ENCODE measurements at regions not wholly inside any gene's neighbourhood (a gene's known extent, or its start where the extent isn't known, plus 50 kb on each side); places are given as distances from the start of the nearest gene placed in this dataset.

DNA sequence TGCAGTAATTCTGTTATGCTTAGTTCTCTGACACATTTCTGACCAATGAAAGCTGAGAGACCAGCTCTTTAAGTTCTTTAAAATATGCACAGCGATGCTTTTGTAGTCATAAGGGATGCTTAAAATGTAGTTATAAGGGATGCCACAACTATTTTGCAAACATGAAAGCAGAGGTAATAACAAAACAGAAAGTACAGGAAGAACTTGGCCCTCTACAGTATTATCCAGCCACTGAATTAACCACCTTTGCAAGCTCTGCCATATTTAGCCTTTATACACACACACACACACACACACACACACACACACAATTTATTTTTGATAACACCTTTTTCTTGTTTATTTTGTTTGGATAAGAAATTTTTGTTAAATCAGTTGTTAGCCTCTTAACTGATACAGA, 590.0 kb downstream of the FAT4 start:
- Histone ChIP-seq H3K4me1 (ENCODE audit: control insufficient read depth in 2 of 2, insufficient read depth in 2 of 2, low read length in 2 of 2) (no peaks in the 10 kb centered on the region), H3K9ac (ENCODE audit: low read depth in 1 of 2, low read length in 2 of 2) (no peak overlapping the region), H3K9me3 (ENCODE audit: control insufficient read depth in 2 of 2, low read length in 2 of 2) (peaks cover 2 to 3% of the 10 kb centered on the region in 2 donors), H3K27ac (ENCODE audit: low read depth in 2 of 2, low read length in 2 of 2) (no peak overlapping the region), H3K36me3 (ENCODE audit: control insufficient read depth in 2 of 2, insufficient read depth in 2 of 2, low read length in 2 of 2) (no peaks in the 10 kb centered on the region), H3K27me3 (ENCODE audit: control insufficient read depth in 2 of 2, insufficient read depth in 2 of 2, low read length in 2 of 2) (no peaks in the 10 kb centered on the region), H3K4me3 (ENCODE audit: low read length in 2 of 2) (no peak overlapping the region)

DNA sequence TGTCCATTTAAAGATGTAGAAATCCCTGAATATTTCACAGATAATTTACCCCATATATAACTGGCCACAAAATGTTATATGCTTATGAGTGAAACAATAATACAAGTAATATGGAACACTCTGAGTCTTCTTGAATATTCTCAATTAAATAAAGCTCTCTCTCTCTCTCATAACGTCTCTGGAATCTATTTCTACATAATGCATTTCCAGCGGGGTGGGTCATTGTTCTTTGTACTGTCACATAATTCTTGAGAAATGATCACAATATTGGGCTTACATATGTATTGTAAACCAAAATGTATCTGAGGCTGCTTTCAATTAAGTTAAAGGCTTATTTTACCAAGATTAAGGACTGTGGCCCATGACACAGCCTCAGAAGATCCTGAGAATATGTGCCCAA, 596.3 kb downstream of the FAT4 start:
- no peaks in the 10 kb centered on the region for H3K27me3 ChIP-seq (ENCODE audit: control insufficient read depth in 2 of 2, insufficient read depth in 2 of 2, low read length in 2 of 2)
- no peak overlapping the region for H3K4me3 ChIP-seq (ENCODE audit: low read length in 2 of 2)
- H3K9ac ChIP-seq (ENCODE audit: low read depth in 1 of 2, low read length in 2 of 2), result no peak overlapping the region
- no peak overlapping the region for H3K27ac ChIP-seq (ENCODE audit: low read depth in 2 of 2, low read length in 2 of 2)
- no peaks in the 10 kb centered on the region for H3K4me1 ChIP-seq (ENCODE audit: control insufficient read depth in 2 of 2, insufficient read depth in 2 of 2, low read length in 2 of 2)
- no peaks in the 10 kb centered on the region for H3K36me3 ChIP-seq (ENCODE audit: control insufficient read depth in 2 of 2, insufficient read depth in 2 of 2, low read length in 2 of 2)
- H3K9me3 ChIP-seq (ENCODE audit: control insufficient read depth in 2 of 2, low read length in 2 of 2), result peaks cover 0 to 3% of the 10 kb centered on the region in 2 donors

DNA sequence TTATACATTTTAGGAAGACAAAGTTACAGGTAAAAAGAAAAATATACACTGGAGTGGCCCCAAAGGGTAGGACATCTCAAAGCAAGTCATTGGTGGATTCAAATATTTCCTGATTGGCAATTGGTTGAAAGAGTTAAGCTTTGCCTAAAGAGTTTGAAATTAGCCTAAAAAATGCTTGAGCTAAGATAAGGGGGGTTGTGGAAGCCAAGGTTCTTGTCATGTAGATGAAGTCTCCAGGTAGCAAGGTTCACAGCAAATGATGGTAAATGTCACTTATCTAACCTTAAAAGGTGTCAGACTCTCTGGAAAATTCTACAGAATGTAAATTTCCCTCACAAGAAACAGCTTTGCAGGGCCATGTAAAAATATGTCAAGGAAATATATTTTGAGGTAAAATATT, 596.7 kb downstream of the FAT4 start:
- Histone ChIP-seq H3K4me1 (ENCODE audit: control insufficient read depth in 2 of 2, insufficient read depth in 2 of 2, low read length in 2 of 2) (no peaks in the 10 kb centered on the region), H3K9me3 (ENCODE audit: control insufficient read depth in 2 of 2, low read length in 2 of 2) (peaks cover 0 to under 1% of the 10 kb centered on the region in 2 donors), H3K27ac (ENCODE audit: low read depth in 2 of 2, low read length in 2 of 2) (no peak overlapping the region), H3K4me3 (ENCODE audit: low read length in 2 of 2) (no peak overlapping the region), H3K27me3 (ENCODE audit: control insufficient read depth in 2 of 2, insufficient read depth in 2 of 2, low read length in 2 of 2) (no peaks in the 10 kb centered on the region), H3K9ac (ENCODE audit: low read depth in 1 of 2, low read length in 2 of 2) (no peak overlapping the region), H3K36me3 (ENCODE audit: control insufficient read depth in 2 of 2, insufficient read depth in 2 of 2, low read length in 2 of 2) (no peaks in the 10 kb centered on the region)

DNA sequence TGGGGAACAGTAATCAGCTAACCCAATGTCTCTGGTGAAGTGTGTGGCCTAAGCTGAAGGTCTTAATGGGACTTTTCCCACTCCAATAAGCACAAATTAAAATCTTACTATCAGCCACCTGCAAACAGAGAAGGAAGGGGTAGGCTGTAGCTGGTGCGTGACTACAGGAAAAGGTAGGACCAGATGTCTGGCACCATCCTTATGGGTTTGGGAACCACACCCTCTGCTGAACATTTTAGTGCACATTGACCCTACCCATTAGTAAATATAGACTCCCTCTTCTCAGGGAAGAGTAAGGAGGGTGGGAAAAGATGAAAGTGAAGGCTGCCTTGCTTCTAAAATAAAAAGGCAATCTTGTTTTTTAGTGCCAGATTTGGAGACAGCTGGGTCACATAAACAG, 602.8 kb downstream of the FAT4 start:
- Histone ChIP-seq H3K27me3 (ENCODE audit: control insufficient read depth in 2 of 2, insufficient read depth in 2 of 2, low read length in 2 of 2) (no peaks in the 10 kb centered on the region), H3K4me3 (ENCODE audit: low read length in 2 of 2) (no peak overlapping the region), H3K36me3 (ENCODE audit: control insufficient read depth in 2 of 2, insufficient read depth in 2 of 2, low read length in 2 of 2) (no peaks in the 10 kb centered on the region), H3K4me1 (ENCODE audit: control insufficient read depth in 2 of 2, insufficient read depth in 2 of 2, low read length in 2 of 2) (no peaks in the 10 kb centered on the region), H3K9me3 (ENCODE audit: control insufficient read depth in 2 of 2, low read length in 2 of 2) (no peaks in the 10 kb centered on the region), H3K27ac (ENCODE audit: low read depth in 2 of 2, low read length in 2 of 2) (no peak overlapping the region), H3K9ac (ENCODE audit: low read depth in 1 of 2, low read length in 2 of 2) (no peak overlapping the region)

DNA sequence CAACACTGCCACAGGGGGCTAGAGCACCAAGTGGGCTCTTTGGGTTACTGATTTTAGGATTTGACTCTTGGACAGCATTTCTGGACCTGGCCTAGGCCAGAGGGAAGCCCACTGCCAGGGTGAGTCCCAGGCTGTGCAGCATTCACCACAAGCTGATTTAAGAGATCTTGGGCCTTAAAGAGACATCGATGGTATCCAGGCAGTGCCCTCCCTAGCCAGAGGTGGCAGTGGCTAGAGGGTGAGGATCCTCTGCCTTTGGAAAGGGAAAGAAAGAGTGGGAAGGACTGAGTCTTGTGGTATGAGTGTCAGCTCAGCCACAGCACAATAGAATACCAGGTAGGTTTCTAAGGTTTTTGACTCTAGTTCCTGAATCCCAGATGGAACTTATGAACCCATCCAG, 613.9 kb downstream of the FAT4 start:
- no peak overlapping the region for H3K9ac ChIP-seq (ENCODE audit: low read depth in 1 of 2, low read length in 2 of 2)
- no peaks in the 10 kb centered on the region for H3K27me3 ChIP-seq (ENCODE audit: control insufficient read depth in 2 of 2, insufficient read depth in 2 of 2, low read length in 2 of 2)
- no peak overlapping the region for H3K27ac ChIP-seq (ENCODE audit: low read depth in 2 of 2, low read length in 2 of 2)
- H3K36me3 ChIP-seq (ENCODE audit: control insufficient read depth in 2 of 2, insufficient read depth in 2 of 2, low read length in 2 of 2), result no peaks in the 10 kb centered on the region
- H3K4me1 ChIP-seq (ENCODE audit: control insufficient read depth in 2 of 2, insufficient read depth in 2 of 2, low read length in 2 of 2), result no peaks in the 10 kb centered on the region
- H3K9me3 ChIP-seq (ENCODE audit: control insufficient read depth in 2 of 2, low read length in 2 of 2), result no peaks in the 10 kb centered on the region
- H3K4me3 ChIP-seq (ENCODE audit: low read length in 2 of 2), result no peak overlapping the region

DNA sequence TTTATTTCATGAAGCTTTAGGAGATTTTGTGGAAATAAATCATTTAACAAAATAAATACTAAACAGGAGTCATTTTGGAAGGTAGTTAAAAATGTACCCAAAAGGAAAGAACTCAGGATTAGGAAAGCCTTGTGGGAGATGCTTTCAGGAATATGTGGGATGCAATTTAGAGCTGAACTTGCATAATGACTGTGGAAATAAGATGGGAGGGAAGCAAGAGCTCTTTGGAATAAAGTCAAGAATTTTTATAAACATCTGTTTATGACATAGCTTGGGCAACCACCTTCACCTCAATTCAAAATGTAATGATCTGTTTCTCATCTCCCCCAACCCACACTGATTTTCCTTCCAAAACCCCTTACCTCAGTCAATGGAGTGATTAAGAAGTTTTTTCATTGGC, 623.8 kb downstream of the FAT4 start:
- Histone ChIP-seq H3K4me3 (ENCODE audit: low read length in 2 of 2) (no peak overlapping the region), H3K36me3 (ENCODE audit: control insufficient read depth in 2 of 2, insufficient read depth in 2 of 2, low read length in 2 of 2) (no peaks in the 10 kb centered on the region), H3K27ac (ENCODE audit: low read depth in 2 of 2, low read length in 2 of 2) (no peak overlapping the region), H3K9ac (ENCODE audit: low read depth in 1 of 2, low read length in 2 of 2) (no peak overlapping the region), H3K4me1 (ENCODE audit: control insufficient read depth in 2 of 2, insufficient read depth in 2 of 2, low read length in 2 of 2) (no peaks in the 10 kb centered on the region), H3K27me3 (ENCODE audit: control insufficient read depth in 2 of 2, insufficient read depth in 2 of 2, low read length in 2 of 2) (no peaks in the 10 kb centered on the region), H3K9me3 (ENCODE audit: control insufficient read depth in 2 of 2, low read length in 2 of 2) (no peaks in the 10 kb centered on the region)

DNA sequence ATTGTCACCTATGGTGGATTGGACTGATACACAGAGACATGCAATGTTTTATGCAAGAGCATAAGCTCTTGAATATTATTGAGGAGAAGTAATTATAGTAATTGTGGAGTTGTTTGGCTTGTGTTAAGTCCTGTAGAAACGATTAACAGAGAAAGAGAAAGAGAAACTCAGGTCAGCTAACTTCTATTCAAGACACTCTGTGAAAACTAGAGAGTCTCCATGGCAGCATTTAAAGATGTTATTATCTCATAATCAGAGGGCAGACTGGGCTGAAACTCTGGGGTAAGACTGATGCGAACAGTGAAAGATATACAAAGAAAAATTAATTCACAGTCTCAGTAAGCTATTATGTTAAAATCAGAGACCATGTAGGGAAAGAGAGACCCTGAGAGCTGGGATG, 625.7 kb downstream of the FAT4 start:
- Histone ChIP-seq H3K9me3 (ENCODE audit: control insufficient read depth in 2 of 2, low read length in 2 of 2) (no peaks in the 10 kb centered on the region), H3K27ac (ENCODE audit: low read depth in 2 of 2, low read length in 2 of 2) (no peak overlapping the region), H3K9ac (ENCODE audit: low read depth in 1 of 2, low read length in 2 of 2) (no peak overlapping the region), H3K36me3 (ENCODE audit: control insufficient read depth in 2 of 2, insufficient read depth in 2 of 2, low read length in 2 of 2) (no peaks in the 10 kb centered on the region), H3K4me1 (ENCODE audit: control insufficient read depth in 2 of 2, insufficient read depth in 2 of 2, low read length in 2 of 2) (no peaks in the 10 kb centered on the region), H3K27me3 (ENCODE audit: control insufficient read depth in 2 of 2, insufficient read depth in 2 of 2, low read length in 2 of 2) (no peaks in the 10 kb centered on the region), H3K4me3 (ENCODE audit: low read length in 2 of 2) (no peak overlapping the region)

DNA sequence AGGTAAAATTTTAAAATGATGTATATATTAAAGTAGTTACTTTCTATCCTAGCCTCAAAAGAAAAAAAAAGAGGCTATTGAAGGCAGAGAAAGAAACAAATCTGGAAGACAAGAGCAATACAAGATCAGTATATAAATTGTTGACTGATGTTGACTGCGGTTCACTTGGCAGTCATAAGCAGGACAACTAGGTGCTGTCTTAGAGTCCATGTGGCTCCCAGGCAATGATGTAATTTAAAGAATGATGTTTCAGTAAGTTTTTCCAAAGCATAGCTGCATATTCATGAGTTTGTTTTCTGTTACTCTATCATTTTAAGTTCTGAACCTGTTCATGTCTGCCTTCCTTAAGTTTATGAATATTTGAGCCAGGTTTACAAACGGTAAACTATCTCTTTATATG, 630.2 kb downstream of the FAT4 start:
- H3K4me3 ChIP-seq (ENCODE audit: low read length in 2 of 2), result no peak overlapping the region
- no peak overlapping the region for H3K27ac ChIP-seq (ENCODE audit: low read depth in 2 of 2, low read length in 2 of 2)
- no peaks in the 10 kb centered on the region for H3K4me1 ChIP-seq (ENCODE audit: control insufficient read depth in 2 of 2, insufficient read depth in 2 of 2, low read length in 2 of 2)
- H3K9ac ChIP-seq (ENCODE audit: low read depth in 1 of 2, low read length in 2 of 2), result no peak overlapping the region
- no peaks in the 10 kb centered on the region for H3K36me3 ChIP-seq (ENCODE audit: control insufficient read depth in 2 of 2, insufficient read depth in 2 of 2, low read length in 2 of 2)
- no peaks in the 10 kb centered on the region for H3K9me3 ChIP-seq (ENCODE audit: control insufficient read depth in 2 of 2, low read length in 2 of 2)
- H3K27me3 ChIP-seq (ENCODE audit: control insufficient read depth in 2 of 2, insufficient read depth in 2 of 2, low read length in 2 of 2), result no peaks in the 10 kb centered on the region

DNA sequence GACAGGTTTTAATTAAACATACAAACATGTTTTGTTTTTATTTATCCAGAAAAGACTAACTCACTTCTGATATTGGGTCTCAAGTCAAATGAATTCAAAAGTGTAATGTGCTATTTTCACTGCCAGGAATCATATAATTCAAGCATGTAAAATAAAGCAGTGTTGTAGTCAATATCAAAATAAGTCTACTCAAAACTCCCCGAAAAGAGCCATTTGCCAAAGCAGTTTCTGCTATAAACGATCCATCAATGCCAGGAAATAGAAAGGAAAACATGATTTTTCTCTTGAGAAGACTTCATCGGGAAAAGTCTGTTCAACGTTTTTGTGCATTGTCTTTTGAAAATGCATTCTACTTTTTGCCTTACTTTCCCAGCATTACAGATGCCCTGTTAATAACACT, 633.3 kb downstream of the FAT4 start:
- Histone ChIP-seq H3K27ac (ENCODE audit: low read depth in 2 of 2, low read length in 2 of 2) (no peak overlapping the region), H3K36me3 (ENCODE audit: control insufficient read depth in 2 of 2, insufficient read depth in 2 of 2, low read length in 2 of 2) (no peaks in the 10 kb centered on the region), H3K27me3 (ENCODE audit: control insufficient read depth in 2 of 2, insufficient read depth in 2 of 2, low read length in 2 of 2) (no peaks in the 10 kb centered on the region), H3K4me3 (ENCODE audit: low read length in 2 of 2) (no peak overlapping the region), H3K9ac (ENCODE audit: low read depth in 1 of 2, low read length in 2 of 2) (no peak overlapping the region), H3K9me3 (ENCODE audit: control insufficient read depth in 2 of 2, low read length in 2 of 2) (no peaks in the 10 kb centered on the region), H3K4me1 (ENCODE audit: control insufficient read depth in 2 of 2, insufficient read depth in 2 of 2, low read length in 2 of 2) (no peaks in the 10 kb centered on the region)

DNA sequence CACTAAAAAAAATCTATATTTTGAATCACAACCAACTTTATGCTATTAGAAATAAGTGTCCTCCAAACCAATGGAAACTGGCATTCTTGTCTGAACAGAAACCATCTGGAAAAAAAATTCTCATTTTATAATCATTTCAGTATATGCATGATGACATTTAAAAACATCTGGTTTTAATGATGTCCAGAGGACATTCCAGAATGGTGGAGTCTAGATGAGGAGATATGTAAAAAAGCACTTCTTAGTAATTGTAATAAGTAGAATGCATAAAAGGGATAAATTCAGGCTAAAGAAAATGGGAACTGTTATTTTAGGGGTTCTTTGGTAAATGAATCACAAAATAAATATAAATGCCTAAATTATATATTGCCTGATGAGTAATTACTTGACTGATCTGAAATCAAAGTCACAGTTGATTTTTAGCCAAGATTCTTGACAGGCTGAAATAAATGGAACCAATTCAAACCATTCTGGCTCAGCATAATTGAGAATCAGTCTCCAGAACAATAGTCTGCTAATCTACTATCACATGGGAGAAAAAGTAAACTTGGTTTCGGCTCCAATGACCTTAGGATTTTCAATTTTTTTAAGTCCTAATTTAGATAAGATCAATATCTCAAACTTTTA, 636.6 kb downstream of the FAT4 start:
- Histone ChIP-seq H3K27ac (ENCODE audit: low read depth in 2 of 2, low read length in 2 of 2) (no peak overlapping the region), H3K36me3 (ENCODE audit: control insufficient read depth in 2 of 2, insufficient read depth in 2 of 2, low read length in 2 of 2) (no peaks in the 10 kb centered on the region), H3K27me3 (ENCODE audit: control insufficient read depth in 2 of 2, insufficient read depth in 2 of 2, low read length in 2 of 2) (no peaks in the 10 kb centered on the region), H3K4me3 (ENCODE audit: low read length in 2 of 2) (no peak overlapping the region), H3K9me3 (ENCODE audit: control insufficient read depth in 2 of 2, low read length in 2 of 2) (no peaks in the 10 kb centered on the region), H3K4me1 (ENCODE audit: control insufficient read depth in 2 of 2, insufficient read depth in 2 of 2, low read length in 2 of 2) (no peaks in the 10 kb centered on the region), H3K9ac (ENCODE audit: low read depth in 1 of 2, low read length in 2 of 2) (no peak overlapping the region)

DNA sequence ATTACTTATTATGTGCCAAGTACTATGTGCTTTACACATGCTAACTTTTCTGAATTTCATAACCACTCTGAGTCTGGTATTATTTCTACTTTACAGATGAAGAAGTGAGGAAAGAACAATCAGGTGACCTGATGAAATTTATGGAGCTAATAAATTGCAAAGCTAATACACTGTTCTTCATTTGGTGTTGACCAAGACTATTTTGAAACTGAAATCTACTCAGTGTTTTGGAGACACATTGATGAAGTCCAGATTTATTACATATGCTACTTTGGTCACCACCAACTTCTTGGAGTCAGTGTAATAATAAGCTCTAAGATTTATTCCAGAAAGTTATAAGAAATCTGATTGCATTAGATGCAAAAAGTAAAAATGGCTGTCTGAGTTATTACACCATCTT, 637.9 kb downstream of the FAT4 start:
- Histone ChIP-seq H3K9me3 (ENCODE audit: control insufficient read depth in 2 of 2, low read length in 2 of 2) (no peaks in the 10 kb centered on the region), H3K9ac (ENCODE audit: low read depth in 1 of 2, low read length in 2 of 2) (no peak overlapping the region), H3K27ac (ENCODE audit: low read depth in 2 of 2, low read length in 2 of 2) (no peak overlapping the region), H3K4me1 (ENCODE audit: control insufficient read depth in 2 of 2, insufficient read depth in 2 of 2, low read length in 2 of 2) (no peaks in the 10 kb centered on the region), H3K36me3 (ENCODE audit: control insufficient read depth in 2 of 2, insufficient read depth in 2 of 2, low read length in 2 of 2) (no peaks in the 10 kb centered on the region), H3K27me3 (ENCODE audit: control insufficient read depth in 2 of 2, insufficient read depth in 2 of 2, low read length in 2 of 2) (no peaks in the 10 kb centered on the region), H3K4me3 (ENCODE audit: low read length in 2 of 2) (no peak overlapping the region)

Data from mucosa of rectum (tissue), 2 donors.